MCF 10A (cell line): ENCODE measurements at regions not wholly inside any gene's neighbourhood (a gene's known extent, or its start where the extent isn't known, plus 50 kb on each side); places are given as distances from the start of the nearest gene placed in this dataset.

Experiments
- BruUV-seq: library from RNA; stranded (reverse); fragments of 400-500 nt; replicated peaks from 2 replicates; lab custom pipeline; 2021; lab: Mats Ljungman, UMichigan
- CTCF ChIA-PET: fragments of 300-600 bp; sonication (Branson Sonifier 250); formaldehyde crosslinking; extraction: SDS; loops from one replicate; lab custom pipeline; 2021; ENCODE audit warnings: antibody characterized with exemption, inconsistent platforms; lab: Yijun Ruan, JAX
- POLR2A ChIA-PET: fragments of 300-600, 350-650 bp; sonication (Branson Sonifier 250); formaldehyde crosslinking; extraction: SDS; loops from one replicate; lab custom pipeline; 2020; ENCODE audit warnings: antibody characterized with exemption, inconsistent platforms; lab: Yijun Ruan, JAX
- DNase-seq: peaks from one replicate; pipeline ENCODE4 v3.0.0-alpha.2; 2018; ENCODE audit not compliant: unreplicated experiment
- H3K27ac Mint-ChIP-seq: one replicate; pipeline ENCODE4 v1.8.0; 2022; ENCODE audit warnings: mild to moderate bottlenecking, low read depth, mixed read lengths; ENCODE audit not compliant: unreplicated experiment
- H3K27me3 Mint-ChIP-seq: one replicate; pipeline ENCODE4 v1.8.0; 2022; ENCODE audit warnings: mixed read lengths; ENCODE audit not compliant: insufficient read depth, unreplicated experiment
- H3K36me3 Mint-ChIP-seq: one replicate; pipeline ENCODE4 v1.8.0; 2022; ENCODE audit warnings: mild to moderate bottlenecking, moderate library complexity, mixed read lengths; ENCODE audit not compliant: insufficient read depth, unreplicated experiment
- H3K4me1 Mint-ChIP-seq: one replicate; pipeline ENCODE4 v1.8.0; 2022; ENCODE audit warnings: mixed read lengths; ENCODE audit not compliant: insufficient read depth, unreplicated experiment
- H3K4me3 Mint-ChIP-seq: one replicate; pipeline ENCODE4 v1.8.0; 2022; ENCODE audit warnings: mild to moderate bottlenecking, moderate library complexity, mixed read lengths; ENCODE audit not compliant: unreplicated experiment
- H3K9me3 Mint-ChIP-seq: one replicate; pipeline ENCODE4 v1.8.0; 2022; ENCODE audit warnings: mixed read lengths; ENCODE audit not compliant: unreplicated experiment
- CTCF ChIP-seq: fragments of 200-600 bp; IDR thresholded peaks from one replicate; pipeline ENCODE4 v1.8.0; 2022; ENCODE audit warnings: antibody characterized with exemption, mild to moderate bottlenecking; ENCODE audit not compliant: unreplicated experiment
- intact Hi-C: fragments of 100-400 bp; cut with micrococcal nuclease; formaldehyde crosslinking; loops from 2 replicates; pipeline ENCODE4 v1.14.1; 2022

- intact Hi-C loops, result no loop called here
- no peak overlapping the region for H3K27ac Mint-ChIP-seq
- H3K36me3 Mint-ChIP-seq, result no peaks in the 10 kb centered on the region
- POLR2A ChIA-PET, result no interaction called here
- peaks cover 31% of the 10 kb centered on the region for H3K27me3 Mint-ChIP-seq
- no peak for TF ChIP-seq CTCF
- H3K4me1 Mint-ChIP-seq, result no peaks in the 10 kb centered on the region
- peaks cover 7% of the 10 kb centered on the region for H3K9me3 Mint-ChIP-seq
- no peak overlapping the region for H3K4me3 Mint-ChIP-seq
- no TSS peak for BruUV-seq
- CTCF ChIA-PET, result interaction anchor here (0.7 kb wide), 1 partner anchor 10 kb away, joined by 3 read pairs; no protein-coding TSS in a partner anchor
- no peak for DNase-seq
Measured at GRCh38 chr9:102550886-102551285, 444.2 kb upstream of the CYLC2 start.

GRCh38 chr9:102550266-102550665, 444.9 kb upstream of the CYLC2 start:
- Mint-ChIP-seq H3K27ac (no peak overlapping the region), H3K4me3 (no peak overlapping the region), H3K27me3 (peaks cover 29% of the 10 kb centered on the region), H3K4me1 (no peaks in the 10 kb centered on the region), H3K9me3 (peaks cover 7% of the 10 kb centered on the region), H3K36me3 (no peaks in the 10 kb centered on the region)
- POLR2A ChIA-PET, result no interaction called here
- TF ChIP-seq CTCF, result no peak
- BruUV-seq, result no TSS peak
- CTCF ChIA-PET, result interaction anchor here (0.6 kb wide), 1 partner anchor 756 kb away, joined by 3 read pairs; no protein-coding TSS in a partner anchor
- no peak for DNase-seq
- intact Hi-C loops, result no loop called here

- no TSS peak for BruUV-seq
- POLR2A ChIA-PET, result no interaction called here
- no peaks in the 10 kb centered on the region for H3K9me3 Mint-ChIP-seq
- no peak overlapping the region for H3K4me3 Mint-ChIP-seq
- no peak for TF ChIP-seq CTCF
- peaks cover 18% of the 10 kb centered on the region for H3K27me3 Mint-ChIP-seq
- no peak overlapping the region for H3K27ac Mint-ChIP-seq
- H3K36me3 Mint-ChIP-seq, result no peaks in the 10 kb centered on the region
- H3K4me1 Mint-ChIP-seq, result no peaks in the 10 kb centered on the region
- no peak for DNase-seq
- intact Hi-C loops, result no loop called here
- CTCF ChIA-PET, result interaction anchor here (0.5 to 0.6 kb wide), 2 partner anchors 24 to 697 kb away, joined by 3 read pairs; no protein-coding TSS in a partner anchor
Measured at GRCh38 chr9:102534031-102534430, 461.1 kb upstream of the CYLC2 start.

- POLR2A ChIA-PET, result interaction anchor here (0.5 kb wide), 1 partner anchor 28 kb away, joined by 3 read pairs; no protein-coding TSS in a partner anchor
- H3K27ac Mint-ChIP-seq, result no peak overlapping the region
- BruUV-seq, result no TSS peak
Measured at GRCh38 chr9:102521097-102521755, 473.9 kb upstream of the CYLC2 start.

More at GRCh38 chr9:102521097-102521755, 473.9 kb upstream of the CYLC2 start:
- Mint-ChIP-seq H3K36me3 (no peaks in the 10 kb centered on the region), H3K9me3 (peaks cover 8% of the 10 kb centered on the region), H3K4me3 (no peak overlapping the region), H3K4me1 (no peaks in the 10 kb centered on the region), H3K27me3 (peaks cover 80% of the 10 kb centered on the region)
- CTCF ChIA-PET, result interaction anchor here (0.7 kb wide), 1 partner anchor 1301 kb away, joined by 3 read pairs; no protein-coding TSS in a partner anchor
- no peak for DNase-seq
- TF ChIP-seq CTCF, result no peak
- intact Hi-C loops, result no loop called here
